GM18517 (cell line): ENCODE measurements at regions not wholly inside any gene's neighbourhood (a gene's known extent, or its start where the extent isn't known, plus 50 kb on each side); places are given as distances from the start of the nearest gene placed in this dataset.

Source experiments
- ATAC-seq: cut with Tn5 transposase; IDR thresholded peaks from one replicate; pipeline ENCODE4 v1.9.1; 2021; ENCODE audit warnings: mild to moderate bottlenecking, moderate library complexity; ENCODE audit not compliant: unreplicated experiment

DNA sequence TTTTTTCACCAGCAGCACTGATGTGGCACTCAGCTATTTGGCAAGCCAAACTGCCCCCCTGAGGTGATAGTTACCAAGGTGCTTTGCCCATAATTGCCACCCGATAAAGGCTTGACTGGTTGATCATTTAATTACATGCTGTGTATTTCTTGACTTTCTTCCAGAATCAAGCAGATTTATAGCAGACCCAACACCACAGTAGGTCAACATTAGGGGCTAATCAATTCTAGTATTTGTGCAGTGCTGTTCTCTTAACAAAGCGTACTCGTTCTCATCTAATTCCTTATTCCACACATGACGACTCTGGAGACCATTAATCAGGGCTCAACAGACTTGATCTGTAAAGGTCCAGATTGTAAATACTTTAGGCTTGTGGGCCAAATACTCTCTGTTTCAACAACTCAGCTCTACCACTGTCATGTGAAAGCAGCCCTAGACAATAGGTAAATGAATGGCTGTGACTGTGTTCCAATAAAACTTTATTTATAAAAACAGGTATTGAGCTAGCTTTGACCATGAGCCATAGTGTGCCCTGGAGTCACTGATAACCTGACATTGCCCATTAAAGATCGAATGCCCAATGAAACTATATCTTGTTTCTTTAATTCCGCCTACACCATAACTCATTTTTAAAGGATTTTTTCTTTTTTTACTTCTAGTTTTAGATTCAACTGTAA lies 119.1 kb upstream of the TMC3 start:
- no peak for ATAC-seq

DNA sequence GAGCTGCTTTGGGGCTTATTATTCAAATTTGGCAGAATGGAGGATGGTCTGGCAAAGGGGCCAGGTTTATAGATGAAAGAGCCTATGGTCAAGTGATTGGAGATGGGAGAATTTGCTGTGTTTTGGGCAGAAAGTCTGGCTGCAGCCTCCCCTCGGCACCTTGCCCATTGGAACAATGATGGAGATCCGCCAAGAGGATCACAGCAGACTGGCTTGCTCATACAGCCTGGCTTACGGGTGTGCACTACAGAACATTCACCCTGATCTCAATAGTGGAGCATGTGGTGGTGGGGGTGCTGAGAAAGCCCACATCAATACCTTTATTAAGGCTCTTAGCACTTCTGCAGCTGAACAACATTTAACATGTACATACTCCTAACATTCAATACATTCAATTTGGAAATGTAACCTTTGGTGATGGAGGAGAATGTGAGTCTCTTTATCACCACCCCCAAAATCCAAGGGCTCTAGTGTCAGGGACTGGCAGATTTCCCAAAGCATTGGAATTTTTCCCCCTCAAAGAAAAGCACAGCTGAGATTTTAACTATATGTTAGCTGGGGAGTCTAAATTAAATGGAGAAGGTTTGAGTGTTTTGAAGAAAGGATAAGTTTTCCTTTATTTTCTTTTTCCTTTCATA lies 118.4 kb upstream of the TMC3 start:
- ATAC-seq, result no peak

DNA sequence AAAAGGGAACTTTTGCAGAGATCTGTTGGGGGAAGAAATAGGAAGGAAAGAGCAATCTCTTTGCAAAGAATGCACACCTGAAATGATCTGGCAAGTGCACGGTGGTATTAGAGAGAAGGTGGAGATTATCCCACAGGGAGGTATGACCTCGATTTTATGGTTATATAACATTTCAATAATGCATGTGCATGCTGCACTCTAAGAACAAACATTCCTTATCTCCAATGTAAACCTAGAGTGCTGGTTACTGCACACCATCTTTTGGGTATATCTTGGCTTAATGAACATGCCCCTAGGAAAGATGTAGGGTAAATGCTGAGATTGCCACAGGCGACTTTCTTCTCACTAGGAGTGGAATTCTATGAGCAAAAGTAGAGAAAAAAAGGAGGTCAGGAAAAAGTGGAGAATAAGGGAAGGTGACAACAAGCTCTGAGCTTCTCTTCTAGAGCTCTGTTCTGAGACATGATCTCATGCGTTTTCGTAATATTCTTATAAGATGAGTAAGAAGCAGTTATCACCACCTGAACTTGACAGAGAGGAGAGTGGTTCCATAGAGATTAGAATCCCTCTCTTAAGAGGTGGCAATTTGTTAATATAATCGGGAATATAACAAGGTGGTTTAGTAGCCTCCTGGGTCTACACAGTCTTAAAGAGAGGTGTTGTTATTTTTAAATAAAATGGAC lies 117.5 kb upstream of the TMC3 start:
- no peak for ATAC-seq

DNA sequence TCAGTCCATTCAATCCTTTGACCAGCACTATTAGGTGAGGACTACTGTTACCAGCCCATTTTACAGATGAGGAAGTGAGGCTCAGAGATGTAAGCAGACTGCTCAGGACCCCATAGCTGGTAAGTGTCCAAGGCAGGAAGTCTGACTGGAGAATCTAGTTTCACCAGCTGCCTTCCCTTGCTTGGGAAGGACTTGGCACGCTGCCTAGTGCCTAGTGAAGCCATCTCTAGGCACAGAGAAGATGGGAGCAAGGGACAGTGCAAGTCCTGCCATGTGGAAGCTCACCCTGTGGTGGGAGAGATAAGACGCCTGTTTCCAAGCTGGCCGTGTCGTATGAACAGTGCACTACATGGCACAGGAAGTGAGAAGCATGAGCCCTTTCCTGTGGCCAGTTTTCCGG lies 111.8 kb upstream of the TMC3 start:
- no peak for ATAC-seq

DNA sequence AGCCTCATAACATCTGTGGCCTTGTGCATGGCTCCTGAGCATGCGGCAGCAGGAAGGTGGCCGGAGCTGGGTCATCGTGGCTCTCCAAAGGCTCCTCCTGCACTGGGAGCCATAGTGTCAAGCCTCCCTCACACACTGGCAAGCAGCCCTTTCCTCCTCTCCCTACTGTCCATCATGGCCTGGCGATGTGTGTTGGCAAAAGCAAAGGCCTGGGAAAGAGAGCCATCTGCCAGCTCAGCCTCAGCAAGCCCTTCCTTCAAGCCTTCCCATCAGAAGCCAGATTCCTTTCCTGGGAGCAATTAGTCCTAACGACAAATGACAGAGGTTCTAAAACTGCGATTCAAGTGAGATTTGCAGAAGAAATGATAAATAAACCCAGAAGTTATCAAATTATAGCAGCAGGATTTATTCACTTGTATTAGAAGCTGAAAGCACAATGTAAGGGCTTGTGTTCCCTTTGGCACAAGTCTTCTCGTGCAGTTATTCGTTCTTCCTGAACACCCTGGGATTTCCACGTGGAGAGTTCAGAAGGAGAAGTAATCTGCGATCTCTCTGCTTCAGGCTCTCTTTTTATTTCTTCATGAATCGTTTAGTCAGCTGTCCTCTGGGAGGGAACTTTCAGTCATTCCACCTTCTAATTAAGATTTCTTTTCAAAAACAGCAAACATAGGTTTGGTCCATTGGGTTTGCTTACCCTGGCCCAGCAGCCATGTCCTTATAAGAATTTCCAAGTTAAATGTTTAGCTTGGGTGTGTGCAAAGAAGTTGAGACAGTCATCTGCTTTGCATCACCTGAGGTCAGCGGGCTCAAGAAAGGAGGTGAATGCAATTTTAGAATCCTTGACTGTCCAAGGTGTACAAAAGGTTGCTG lies 110.3 kb upstream of the TMC3 start:
- no peak for ATAC-seq

DNA sequence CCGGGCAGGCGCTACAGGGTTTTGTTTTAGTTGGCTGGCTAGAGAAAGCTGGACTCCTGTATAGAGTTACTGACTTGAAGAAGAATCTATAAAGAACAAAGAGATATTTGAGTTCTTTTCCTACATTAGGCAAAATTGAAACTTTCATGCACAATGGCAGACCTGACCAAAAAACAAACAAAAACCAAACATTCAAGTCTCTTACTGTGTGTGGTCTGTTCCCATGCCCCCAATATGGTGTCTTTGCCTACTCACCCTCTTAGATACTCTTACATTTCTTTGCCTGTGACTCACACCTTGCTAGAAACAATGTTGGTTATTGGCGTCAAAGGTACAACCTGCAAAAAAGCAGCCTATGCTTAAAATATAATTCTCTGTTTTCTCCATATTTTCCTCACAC lies 109.5 kb upstream of the TMC3 start:
- no peak for ATAC-seq

DNA sequence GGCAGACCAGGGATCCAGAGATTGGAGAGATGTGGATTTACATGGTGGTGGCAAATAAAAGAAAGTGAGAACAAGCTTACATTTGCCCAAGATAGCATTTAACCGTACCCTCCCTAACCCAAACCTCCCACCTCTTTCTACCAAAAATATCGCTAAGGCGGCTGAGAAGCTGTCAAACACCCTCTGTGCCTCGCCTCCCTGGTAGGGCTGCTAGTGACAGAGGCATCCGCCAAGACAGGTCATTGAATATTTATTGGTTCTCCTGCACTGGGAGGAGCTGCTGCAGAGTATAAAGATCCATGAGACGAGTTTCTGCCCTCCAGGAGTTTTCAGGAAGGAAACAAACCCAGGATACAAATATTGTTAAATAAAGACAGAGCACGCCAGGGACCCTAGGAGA lies 107.3 kb upstream of the TMC3 start:
- no peak for ATAC-seq

DNA sequence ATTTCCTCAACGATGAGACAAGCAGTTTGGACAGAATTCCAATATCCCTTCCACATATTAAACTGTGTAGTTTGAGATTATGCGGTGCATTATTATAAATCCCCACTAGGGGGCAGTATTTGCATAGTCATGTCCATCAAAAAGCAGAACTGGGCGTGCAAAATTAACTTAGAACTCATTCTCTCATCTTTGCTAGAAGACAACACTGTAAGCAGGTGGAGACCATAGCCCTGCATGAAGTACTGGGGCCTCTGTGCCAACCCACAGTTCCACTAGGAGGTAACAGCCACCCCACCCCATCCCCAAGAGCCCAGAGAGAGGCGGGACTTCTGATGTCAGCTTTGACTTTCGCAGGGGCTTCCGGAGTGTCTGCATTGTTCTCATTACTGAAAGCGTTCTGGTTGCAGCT lies 106.6 kb upstream of the TMC3 start:
- ATAC-seq, result no peak

DNA sequence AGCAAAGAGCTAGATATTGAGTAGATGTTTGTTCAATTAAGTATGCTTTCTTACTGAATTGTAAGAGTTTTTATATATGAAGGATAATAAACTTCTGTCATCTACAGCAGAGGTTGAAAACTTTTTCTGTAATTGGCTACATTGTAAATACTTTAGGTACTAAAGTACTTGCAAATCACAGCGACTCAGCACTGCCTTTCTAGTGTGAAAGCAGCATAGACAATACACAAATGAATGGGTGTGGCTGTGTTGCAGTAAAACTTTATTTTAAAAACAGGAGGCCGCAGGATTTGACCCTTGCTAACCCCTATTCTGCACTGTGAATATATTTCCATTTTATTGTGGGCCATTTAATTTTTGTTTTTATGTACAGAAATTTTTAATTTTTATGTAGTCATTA lies 104.3 kb upstream of the TMC3 start:
- no peak for ATAC-seq

DNA sequence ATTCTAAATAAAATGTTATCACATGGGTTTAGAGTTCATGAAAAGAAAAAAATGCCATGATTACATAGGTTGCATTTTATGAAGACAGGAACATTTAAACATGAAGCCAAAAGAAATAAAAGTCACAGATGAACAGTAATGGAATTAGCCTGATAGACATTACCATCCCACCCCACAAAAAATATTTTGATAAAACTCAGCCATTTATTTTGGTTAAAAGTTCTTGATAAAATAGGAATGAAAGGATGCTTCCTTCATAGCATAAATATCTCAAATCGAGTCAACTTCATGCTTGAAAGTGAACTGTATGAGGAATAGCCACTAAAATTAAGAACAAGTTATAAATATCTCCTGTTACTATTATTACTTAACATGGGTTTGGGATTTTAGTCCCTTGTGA lies 101.9 kb upstream of the TMC3 start:
- ATAC-seq, result no peak

DNA sequence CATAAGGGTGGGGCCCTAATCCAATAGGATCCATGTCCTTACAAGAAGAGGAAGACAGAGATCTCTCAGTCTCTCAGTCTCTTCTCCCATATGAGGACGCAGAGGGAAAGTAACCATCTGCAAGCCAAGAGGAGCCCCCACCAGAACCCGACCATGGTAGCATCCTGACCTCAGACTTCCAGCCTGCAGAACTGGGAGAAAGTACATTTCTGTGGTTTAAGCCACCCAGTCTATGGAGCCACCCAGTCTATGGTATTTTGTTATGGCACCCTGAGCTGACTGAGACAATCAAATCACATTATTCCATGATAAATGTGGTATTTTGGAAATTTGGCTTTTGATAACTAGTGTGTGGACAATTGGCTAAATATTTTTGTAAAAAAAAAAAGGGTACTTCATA lies 101.5 kb upstream of the TMC3 start:
- ATAC-seq, result no peak

DNA sequence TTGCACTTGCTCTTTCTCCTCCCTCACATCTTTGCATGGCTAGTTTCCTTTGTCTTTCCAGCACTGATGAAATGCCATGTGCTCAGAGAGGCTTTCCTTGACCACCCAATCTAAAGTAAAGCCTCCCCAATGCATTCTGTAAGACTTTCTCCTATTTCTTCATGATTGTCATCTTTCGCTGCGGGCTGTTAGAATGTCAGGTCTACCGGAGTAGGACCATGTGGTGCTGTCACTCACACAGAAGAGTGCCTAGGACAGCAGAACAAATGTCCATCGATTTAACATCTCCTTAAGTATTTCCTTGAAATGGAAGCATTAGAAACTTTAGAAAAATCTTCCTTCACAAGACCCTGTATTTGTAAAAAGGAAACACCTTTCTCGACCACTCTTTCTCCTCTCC lies 99.9 kb upstream of the TMC3 start:
- ATAC-seq, result no peak

DNA sequence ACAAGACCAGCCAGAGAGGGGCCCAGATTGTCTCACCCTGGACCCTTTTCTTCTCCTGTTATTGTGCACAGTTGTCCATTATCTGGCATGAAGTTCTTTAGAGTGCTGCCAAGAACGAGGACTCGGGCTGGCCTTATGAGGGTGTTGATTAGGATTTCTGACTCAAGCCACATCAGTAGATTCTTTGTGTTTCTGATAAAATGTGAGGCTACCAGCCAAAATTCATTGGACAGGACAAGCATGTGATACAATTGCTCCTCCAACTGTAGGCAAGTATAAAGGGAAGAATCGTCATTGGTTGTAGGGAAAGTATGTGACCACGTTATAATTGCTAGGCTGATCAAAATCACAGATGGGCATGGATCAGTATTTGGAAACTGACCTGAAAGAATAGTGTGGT lies 99.2 kb upstream of the TMC3 start:
- ATAC-seq, result no peak

DNA sequence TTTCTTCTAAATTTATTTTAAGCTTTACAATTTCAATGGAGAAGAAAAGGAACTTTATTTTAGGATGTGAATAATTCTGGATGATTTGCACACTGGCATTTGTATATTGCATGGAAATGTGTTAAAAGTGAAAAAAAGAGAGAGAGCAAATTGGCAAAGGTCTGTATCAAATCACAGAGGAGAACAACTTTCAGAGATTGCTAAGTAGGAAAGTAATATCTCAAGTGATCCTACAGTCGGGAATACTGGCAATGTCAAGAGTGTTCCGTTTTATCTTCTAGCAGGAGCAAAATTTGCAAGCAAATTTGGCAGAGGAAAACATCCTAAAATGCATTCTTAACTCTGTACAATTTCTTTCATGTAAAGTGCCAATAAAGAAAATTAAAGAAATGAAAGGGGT lies 97.1 kb upstream of the TMC3 start:
- no peak for ATAC-seq

DNA sequence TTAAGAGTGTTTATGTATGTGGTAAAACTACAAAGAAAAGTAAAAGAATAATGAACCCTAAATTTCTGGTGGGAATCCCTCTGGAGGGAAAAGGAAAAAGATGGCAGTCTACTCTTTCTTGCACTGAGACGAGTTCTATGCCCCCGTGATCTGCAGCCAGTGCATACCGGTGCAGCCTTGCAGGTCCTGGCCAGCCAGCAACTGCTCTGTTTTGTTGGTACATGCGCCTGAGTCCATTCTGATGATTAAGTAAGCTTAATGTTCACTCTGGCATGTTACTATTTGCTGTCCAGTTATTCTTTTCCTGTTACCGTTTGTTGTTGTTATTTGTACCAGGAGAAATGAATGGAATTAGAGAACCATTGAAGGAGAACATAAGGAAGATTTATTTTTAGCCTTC lies 95.1 kb upstream of the TMC3 start:
- ATAC-seq, result no peak

DNA sequence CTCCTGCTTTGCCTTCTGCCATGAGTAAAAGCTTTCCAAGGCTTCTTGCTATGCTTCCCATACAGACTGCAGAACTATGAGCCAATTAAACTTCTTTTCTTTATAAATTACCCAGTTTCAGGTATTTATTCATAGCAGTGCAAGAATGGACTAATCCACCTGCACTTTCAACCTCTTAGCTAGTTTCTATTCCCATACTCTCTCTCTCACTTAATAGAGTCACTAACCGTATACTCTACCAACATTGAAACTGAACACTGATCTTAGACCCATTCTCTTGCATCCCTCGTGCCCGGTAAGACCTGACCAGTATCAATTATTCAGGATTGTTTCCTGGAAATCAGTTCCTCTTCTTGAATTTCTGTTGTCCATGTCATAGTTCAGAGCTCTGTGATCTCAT lies 92.7 kb upstream of the TMC3 start:
- ATAC-seq, result no peak

DNA sequence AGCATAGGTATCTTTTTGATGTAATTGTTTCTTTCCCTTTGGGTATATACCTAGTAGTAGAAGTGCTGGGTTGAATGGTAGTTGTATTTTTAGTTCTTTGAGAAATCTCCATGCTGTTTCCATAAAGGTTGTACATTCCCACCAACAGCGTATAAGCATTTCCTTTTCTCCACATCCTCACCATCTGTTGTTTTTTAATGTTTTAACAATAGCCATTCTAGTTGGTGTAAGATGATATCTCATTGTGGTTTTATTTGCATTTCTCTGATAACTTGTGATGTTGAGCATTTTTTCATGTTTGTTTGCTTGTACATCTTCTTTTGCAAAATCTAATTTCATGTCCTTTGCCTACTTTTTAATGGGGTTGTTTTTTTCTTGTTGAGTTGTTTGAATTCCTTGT lies 80.0 kb upstream of the TMC3 start:
- ATAC-seq, result no peak

DNA sequence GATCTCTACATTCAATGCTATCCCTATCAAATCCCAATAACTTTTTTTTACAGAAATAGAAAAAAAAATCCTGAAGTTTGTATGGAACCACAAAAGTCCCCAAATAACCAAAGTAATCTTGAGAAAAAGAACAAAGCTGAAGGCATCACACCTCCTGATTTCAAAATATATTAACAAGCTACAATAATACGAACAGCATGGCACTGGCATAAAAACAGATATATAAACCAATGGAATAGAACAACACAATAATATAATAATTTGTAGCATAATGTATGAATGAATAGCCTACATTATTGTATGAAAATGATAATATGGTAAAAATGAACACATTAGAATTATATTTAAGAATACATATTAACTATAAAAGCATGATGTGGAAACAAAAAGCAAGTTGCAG lies 76.7 kb upstream of the TMC3 start:
- no peak for ATAC-seq

DNA sequence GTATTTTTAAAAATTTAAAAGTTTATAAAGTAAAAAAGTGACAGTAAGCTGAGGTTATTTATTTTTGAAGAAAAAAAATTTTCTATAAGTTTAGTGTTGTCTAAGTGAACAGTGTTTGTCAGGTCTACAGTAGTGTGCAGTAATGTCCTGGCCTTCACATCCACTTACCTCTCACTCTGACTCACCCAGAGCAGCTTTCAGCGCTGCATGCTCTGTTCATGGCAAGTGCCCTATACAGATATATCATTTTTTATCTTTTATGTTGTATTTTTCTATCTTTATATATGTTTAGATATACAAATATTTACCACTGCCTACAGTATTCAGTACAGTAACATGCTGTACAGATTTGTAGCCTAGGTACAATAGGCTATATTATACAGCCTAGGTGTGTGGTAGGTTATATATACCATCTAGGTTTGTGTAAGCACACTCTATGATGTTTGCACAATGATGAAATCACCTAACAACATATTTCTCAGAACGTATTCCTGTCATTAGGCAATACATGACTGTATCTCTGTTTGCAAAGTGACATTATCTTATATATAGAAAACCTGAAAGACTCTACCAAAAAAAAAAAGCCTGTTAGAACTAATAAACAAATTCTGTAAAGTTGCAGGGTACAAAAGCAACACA lies 75.9 kb upstream of the TMC3 start:
- ATAC-seq, result no peak

DNA sequence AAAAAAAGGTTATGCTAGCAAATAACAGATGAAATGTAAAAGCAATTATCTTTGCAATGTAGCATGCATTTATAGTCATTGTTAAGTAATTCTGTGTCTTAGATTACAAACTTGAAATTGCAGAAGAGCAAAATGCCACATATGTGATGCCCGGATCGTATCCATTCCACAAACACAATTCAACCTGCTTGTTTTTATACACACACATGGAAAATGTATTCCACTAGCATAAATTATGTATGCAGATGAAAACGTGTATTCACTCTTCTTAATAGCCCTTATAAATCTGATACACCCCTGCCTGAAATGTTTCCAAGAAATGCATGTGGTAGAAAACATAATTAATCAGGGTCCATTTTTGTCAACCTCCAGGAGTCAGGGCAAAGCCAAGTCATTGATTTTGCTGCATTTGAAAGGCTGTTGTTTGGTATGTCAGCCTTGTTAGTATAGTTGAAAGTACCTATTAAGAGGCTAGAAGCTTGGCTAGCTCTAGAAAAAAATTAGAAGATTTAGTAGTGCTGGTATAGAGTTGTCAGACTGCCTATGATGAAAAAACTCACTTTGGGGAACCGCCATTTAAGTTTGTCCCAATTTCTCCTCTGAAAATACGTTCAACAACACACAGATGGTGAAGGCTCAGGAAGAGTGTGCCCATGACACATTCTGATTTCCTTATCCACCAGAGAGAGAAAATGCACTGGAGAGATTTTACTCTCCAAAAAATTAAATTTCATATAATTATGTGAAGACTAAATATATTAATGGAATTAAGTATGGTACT lies 69.2 kb upstream of the TMC3 start:
- no peak for ATAC-seq
